GM10248 (cell line): ENCODE measurements at regions not wholly inside any gene's neighbourhood (a gene's known extent, or its start where the extent isn't known, plus 50 kb on each side); places are given as distances from the start of the nearest gene placed in this dataset.
"Not testable (repeated sequence)": the region's sequence is repeated elsewhere in the genome, so short reads cannot be mapped to it uniquely, and the experiment has no call there.

Experiments
- CTCF ChIA-PET: fragments of 300-600 bp; sonication (Branson Sonifier 250); formaldehyde crosslinking; extraction: SDS; loops from one replicate; lab custom pipeline; 2021; ENCODE audit warnings: antibody characterized with exemption; lab: Yijun Ruan, JAX
- POLR2A ChIA-PET: fragments of 350-650 bp; sonication (Branson Sonifier 250); formaldehyde crosslinking; extraction: SDS; loops from one replicate; lab custom pipeline; 2020; ENCODE audit warnings: antibody characterized with exemption; lab: Yijun Ruan, JAX
- DNase-seq: peaks from one replicate; pipeline ENCODE4 v3.0.0; 2012; ENCODE audit errors: extremely low spot score
- TF ChIP-seq, protein P1 (sequence below): IDR thresholded peaks from 2 replicates; pipeline ENCODE4 v1.5.1; 2012; ENCODE audit warnings: mild to moderate bottlenecking, low read depth; ENCODE audit errors: extremely low read depth, missing control alignments, control extremely low read depth

DNA sequence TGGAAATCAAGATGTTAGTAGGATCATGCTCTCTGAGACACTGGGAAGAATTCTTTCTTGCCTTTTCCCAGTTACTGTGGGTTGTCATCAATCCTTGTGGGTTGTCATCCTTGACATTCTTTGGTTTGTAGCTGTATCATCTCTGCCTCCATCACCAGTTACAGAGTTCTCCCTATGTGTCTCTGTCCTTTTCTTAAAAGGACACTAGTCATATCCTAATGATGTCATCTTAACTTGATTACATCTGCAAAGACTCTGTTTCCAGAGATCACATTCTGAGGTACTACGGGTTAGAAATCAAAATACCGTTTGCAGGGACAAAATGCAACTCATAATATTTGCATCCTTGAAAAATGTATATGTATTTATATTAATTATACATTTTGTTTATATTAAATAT, 500.4 kb downstream of the ZBBX start:
- ChIA-PET POLR2A (no interaction called here), CTCF (no interaction called here)
- TF ChIP-seq, protein P1, sequence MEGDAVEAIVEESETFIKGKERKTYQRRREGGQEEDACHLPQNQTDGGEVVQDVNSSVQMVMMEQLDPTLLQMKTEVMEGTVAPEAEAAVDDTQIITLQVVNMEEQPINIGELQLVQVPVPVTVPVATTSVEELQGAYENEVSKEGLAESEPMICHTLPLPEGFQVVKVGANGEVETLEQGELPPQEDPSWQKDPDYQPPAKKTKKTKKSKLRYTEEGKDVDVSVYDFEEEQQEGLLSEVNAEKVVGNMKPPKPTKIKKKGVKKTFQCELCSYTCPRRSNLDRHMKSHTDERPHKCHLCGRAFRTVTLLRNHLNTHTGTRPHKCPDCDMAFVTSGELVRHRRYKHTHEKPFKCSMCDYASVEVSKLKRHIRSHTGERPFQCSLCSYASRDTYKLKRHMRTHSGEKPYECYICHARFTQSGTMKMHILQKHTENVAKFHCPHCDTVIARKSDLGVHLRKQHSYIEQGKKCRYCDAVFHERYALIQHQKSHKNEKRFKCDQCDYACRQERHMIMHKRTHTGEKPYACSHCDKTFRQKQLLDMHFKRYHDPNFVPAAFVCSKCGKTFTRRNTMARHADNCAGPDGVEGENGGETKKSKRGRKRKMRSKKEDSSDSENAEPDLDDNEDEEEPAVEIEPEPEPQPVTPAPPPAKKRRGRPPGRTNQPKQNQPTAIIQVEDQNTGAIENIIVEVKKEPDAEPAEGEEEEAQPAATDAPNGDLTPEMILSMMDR: no peak
- no peak for DNase-seq

DNA sequence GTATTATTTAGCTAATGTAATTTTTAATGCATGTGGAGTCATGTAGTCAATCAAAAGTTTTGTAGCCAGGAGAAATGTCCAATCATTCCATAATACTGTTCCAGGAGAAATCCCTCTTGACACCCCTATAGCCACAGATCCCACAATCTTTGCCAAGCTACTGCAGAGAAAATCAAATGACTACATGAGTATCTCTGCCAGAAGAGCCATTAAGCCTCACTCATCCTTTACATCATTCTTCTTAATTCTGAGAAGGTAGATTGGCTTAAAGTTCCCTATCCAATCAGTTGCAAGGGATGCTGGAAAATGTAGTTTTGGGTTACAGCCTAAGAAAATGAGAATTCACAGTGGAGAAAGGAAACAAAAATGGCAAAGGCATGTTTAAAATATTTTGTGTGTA, 502.1 kb downstream of the ZBBX start:
- TF ChIP-seq, protein P1: no peak
- POLR2A ChIA-PET: no interaction called here
- CTCF ChIA-PET: no interaction called here
- DNase-seq: no peak

GRCh38 chr3:166864473-166865467, 515.3 kb downstream of the ZBBX start:
- ChIA-PET CTCF (interaction anchor here (1.7 kb wide), 1 partner anchor 38 kb away, joined by 4 read pairs; no protein-coding TSS in a partner anchor), POLR2A (no interaction called here)
- no peak for DNase-seq
- TF ChIP-seq, protein P1: no peak

GRCh38 chr3:166860217-166860616, 519.9 kb downstream of the ZBBX start:
- POLR2A ChIA-PET: no interaction called here
- no peak for DNase-seq
- TF ChIP-seq, protein P1: no peak
- CTCF ChIA-PET: interaction anchor here (1.9 kb wide), 1 partner anchor 22 kb away, joined by 6 read pairs; no protein-coding TSS in a partner anchor

DNA sequence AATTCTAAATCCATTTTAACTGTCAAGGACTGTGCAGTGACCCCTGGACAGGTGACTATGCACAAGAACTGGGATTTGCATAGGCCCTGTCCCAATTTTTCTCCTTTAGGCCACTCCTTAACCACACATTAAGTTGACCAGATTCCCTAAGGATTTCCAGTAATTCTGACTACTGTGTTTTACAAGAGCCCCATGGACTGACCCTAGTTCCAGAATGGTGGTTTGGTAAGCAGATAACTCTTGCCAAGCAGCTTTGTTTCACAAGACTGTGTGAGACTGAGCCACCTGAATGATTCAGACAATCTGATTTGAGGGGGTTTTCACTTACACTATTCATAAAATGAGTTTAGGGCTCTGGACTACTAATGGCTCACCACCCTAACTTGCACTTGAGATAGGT, 535.8 kb downstream of the ZBBX start:
- POLR2A ChIA-PET: no interaction called here
- TF ChIP-seq, protein P1: no peak
- no peak for DNase-seq
- CTCF ChIA-PET: interaction anchor here (1.1 kb wide), 1 partner anchor 10 kb away, joined by 3 read pairs; no protein-coding TSS in a partner anchor

DNA sequence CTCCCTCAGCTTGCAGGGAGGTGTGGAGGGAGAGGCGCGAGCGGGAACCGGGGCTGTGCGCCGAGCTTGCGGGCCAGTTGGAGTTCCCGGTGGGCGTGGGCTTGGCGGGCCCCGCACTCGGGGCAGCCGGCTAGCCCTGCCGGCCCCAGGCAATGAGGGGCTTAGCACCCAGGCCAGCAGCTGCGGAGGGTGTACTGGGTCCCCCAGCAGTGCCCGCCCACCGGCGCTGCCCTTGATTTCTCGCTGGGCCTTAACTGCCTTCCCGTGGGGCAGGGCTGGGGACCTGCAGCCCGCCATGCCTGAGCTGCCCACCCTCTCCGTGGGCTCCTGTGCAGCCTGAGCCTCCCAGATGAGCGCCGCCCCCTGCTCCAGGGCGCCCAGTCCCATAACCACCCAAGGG, 537.3 kb downstream of the ZBBX start:
- POLR2A ChIA-PET, CTCF ChIA-PET, DNase-seq: not testable (repeated sequence)

DNA sequence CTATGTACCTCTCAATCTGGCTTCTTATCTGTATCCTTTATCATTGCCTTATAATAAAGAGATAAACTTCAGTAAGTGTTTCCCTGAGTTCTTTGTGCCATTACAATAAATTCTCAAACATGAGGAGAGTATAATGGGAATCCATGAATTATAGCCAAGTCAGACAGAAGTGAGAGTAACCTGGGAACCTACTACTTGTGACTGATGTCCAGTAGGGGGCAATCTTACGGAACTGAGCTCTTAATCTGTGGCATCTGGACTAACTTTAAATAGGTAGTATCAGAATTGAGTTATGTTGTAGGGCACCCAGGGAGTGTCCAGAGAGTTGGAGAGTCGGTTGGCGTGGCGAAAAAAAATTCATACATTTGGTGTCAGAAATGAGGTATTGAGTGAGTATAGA, 542.6 kb downstream of the ZBBX start:
- ChIA-PET CTCF (interaction anchor here (1.0 to 1.5 kb wide), 7 partner anchors 8 to 514 kb away, joined by 3 to 6 read pairs (median 3); no protein-coding TSS in a partner anchor), POLR2A (no interaction called here)
- TF ChIP-seq, protein P1: no peak
- peak; percentile 12 for DNase-seq
